PC-9 (cell line): ENCODE measurements at regions not wholly inside any gene's neighbourhood (a gene's known extent, or its start where the extent isn't known, plus 50 kb on each side); places are given as distances from the start of the nearest gene placed in this dataset.

ENCODE experiments used
- EZH2 ChIP-seq: fragments of 200-600 bp; sonication (generic); IDR thresholded peaks from 2 replicates; pipeline ENCODE4 v1.8.0; 2017; ENCODE audit warnings: antibody characterized with exemption, low read depth
- TF ChIP-seq, protein P1 (sequence below): fragments of 200-600 bp; sonication (generic); conservative IDR thresholded peaks from 2 replicates; pipeline ENCODE4 v1.6.1; 2017; ENCODE audit warnings: mixed run types, antibody characterized with exemption, mild to moderate bottlenecking, moderate library complexity

DNA sequence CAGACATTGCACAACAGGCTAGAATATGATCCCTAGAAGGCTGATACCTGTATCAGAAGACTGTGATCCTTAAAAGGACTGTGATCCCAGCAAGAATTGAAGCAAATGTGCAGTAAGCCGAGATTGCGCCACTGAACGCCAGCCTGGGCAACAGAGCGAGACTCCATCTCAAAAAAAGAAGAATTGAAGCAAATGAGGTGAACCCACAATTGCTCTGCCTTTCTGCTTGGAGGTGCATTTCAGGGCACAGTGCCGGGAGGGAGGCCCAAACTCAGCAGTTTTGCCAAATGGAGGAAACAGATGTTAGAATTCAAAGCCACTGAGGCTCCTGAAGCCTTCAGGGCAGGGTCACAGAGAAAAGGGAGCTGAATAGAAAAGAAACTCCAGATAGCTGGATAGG is 61.1 kb upstream of the COCH start:
- TF ChIP-seq EZH2 = no peak
- TF ChIP-seq, protein P1, sequence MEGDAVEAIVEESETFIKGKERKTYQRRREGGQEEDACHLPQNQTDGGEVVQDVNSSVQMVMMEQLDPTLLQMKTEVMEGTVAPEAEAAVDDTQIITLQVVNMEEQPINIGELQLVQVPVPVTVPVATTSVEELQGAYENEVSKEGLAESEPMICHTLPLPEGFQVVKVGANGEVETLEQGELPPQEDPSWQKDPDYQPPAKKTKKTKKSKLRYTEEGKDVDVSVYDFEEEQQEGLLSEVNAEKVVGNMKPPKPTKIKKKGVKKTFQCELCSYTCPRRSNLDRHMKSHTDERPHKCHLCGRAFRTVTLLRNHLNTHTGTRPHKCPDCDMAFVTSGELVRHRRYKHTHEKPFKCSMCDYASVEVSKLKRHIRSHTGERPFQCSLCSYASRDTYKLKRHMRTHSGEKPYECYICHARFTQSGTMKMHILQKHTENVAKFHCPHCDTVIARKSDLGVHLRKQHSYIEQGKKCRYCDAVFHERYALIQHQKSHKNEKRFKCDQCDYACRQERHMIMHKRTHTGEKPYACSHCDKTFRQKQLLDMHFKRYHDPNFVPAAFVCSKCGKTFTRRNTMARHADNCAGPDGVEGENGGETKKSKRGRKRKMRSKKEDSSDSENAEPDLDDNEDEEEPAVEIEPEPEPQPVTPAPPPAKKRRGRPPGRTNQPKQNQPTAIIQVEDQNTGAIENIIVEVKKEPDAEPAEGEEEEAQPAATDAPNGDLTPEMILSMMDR = no peak
